Nucleus accumbens (tissue), 56 donors: ENCODE measurements at regions not wholly inside any gene's neighbourhood (a gene's known extent, or its start where the extent isn't known, plus 50 kb on each side); places are given as distances from the start of the nearest gene placed in this dataset.

Experiments
- DNase-seq, 56 donors: peaks; one replicate each; lab custom pipeline; 2025; lab: John Stamatoyannopoulos, UW

DNA sequence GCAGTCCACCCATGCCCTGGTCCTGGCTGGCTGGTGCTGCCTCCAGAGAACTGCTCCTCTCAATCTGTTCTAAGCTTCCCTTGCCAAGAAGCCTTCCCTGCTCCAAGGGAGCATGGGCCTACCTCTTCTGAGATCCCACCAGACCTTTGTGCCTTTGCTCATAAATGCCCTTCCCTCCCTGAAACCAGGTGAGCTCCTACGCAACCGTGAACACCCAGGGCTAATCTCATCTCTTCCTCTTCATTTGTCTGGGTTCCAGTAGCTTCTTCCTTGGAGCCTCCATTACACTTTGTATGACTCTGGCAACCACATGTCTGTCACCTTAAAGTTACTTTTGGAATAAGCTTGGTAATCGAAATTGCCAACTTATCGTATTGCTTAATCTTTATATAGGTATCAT lies 270.6 kb downstream of the PBX3 start:
- no peak for DNase-seq

DNA sequence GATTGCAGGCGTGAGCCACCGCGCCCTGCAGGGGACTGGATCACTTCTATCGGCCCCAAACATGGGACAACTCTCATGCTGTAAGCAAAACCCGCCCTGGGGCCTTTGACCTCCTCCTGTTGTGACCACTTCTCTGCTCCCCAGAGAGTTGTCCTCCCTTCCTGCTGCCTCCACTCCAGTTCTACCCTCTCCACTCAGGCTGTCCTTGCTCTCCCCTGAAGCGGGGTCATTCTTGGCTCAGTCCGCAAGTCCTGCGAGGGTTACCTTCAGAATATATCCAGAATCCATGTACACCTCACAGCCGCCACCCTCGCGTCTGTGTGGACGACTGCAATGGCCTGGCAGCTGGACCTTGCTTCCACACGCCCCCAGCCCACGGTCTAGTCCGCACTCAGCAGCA lies 273.7 kb downstream of the PBX3 start:
- DNase-seq = no peak

- no peak for DNase-seq
These were observed 276.8 kb downstream of the PBX3 start for GRCh38 chr9:126023962-126024361.

DNA sequence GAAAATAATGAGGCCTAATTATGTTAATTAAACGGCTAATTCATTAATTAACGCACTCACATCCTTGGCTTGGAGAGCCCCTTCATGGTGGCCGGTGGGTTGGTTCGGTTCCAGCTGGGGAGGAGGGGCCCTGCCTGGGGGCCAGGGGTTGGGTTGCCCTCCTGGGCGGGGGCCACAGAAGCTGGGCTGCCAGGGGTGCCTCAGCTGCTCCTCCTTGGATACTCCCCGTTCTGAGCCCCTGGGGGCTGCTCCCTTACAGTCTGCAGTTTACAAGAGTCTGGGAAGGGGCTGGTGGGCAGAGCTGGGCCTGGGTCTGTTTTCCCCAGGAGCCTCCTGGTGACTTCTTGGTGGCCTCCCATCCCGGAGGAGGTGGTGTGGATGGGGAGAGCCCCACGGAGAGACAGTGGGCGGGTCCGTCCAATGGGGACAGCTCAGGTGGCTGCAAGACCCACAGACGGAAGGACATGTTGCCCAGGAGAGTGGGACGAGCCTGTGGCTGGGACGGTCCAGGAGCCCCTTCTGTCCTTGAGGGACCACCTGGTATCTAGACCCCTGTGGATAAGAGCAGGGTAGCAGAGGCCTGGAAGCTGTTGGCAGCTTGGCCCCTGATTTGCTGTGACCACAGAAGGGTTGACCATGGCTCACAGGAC lies 277.5 kb downstream of the PBX3 start:
- no peak for DNase-seq

DNA sequence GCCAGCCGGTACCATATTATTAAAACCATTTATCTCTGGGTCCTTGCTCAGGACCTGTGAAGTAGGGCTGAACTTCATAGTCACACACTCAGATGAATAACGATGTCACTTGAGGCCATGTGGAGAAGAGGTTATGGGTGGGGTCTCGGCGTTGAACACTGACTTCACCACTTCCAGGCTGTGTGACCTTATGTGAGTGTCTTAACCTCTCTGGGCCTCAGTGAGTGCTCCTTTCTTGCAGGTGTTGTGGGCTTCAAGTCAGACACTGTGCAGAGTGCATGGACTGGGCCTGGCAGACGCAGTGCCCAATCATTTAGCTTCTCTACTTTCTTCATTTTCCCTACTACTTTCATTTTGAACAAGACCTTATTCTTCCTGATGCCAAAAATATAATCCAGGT lies 278.8 kb downstream of the PBX3 start:
- no peak for DNase-seq

GRCh38 chr9:126027566-126027965 lies 280.4 kb downstream of the PBX3 start:
- no peak for DNase-seq

GRCh38 chr9:126028746-126029145 lies 281.6 kb downstream of the PBX3 start:
- no peak for DNase-seq

DNA sequence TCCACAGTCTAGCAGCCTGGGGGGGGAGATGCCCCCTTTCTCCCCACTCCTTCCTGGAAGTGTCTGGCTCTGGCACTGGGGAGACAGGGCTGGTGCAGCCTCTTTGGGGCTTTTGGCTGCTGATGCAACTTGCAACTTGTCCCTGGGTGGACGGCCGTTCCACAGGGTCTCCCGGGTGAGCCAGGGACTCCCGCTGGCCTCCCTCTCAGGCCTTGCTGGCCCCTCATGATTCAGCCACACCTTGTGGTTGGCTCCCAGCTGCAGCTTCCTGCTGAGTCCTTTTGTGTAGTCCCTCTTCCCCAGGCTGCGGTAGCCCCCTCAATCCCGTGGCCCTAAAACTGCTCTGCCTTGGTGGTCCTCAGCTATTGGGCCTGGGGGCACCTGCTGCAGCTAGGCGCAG lies 283.5 kb downstream of the PBX3 start:
- no peak for DNase-seq

- DNase-seq = no peak
These were observed 283.9 kb downstream of the PBX3 start for GRCh38 chr9:126031116-126031515.

GRCh38 chr9:126032135-126032534 lies 285.0 kb downstream of the PBX3 start:
- DNase-seq = no peak

- DNase-seq = no peak
These were observed 286.1 kb downstream of the PBX3 start for GRCh38 chr9:126033318-126033717.

DNA sequence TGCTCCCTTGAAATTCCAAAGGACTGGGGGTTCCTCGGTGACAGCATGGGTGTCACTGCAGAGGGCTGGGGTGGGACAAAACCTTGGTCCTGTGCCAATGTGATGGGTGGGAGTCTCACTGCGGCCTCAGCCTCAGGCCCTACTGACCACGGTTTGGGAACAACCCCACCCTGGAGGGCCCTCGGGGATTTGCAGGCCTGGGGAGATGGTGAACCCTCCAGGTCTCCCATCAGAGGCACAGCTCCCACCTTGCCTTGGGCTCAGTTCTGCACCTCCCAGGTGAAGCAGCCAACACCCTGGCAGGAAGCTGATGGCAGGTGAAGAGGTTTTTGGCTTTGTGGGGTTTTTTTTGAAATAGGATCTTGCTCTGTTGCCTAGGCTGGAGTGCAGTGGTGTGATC lies 286.8 kb downstream of the PBX3 start:
- no peak for DNase-seq

DNA sequence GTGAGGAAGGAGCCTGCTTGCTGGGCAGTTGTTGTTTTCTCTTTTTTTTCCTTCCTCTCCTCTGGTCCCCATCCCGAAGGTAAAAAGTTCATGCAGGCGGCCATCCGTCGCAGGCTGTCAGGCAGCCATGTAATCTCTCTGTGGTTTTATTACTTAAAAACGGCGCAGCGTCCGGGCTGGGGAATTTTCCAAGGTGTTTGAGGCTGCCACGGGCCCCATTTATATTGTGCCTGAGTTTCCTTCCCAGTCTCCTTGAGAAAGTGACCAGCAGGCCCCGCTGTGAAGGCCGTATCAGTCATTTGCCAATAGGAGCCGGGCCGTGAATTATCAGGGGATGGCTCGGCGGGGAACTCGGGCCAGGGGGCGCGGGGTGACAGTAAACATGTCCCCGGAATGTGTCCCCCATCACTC lies 289.7 kb downstream of the PBX3 start:
- DNase-seq = no peak

DNA sequence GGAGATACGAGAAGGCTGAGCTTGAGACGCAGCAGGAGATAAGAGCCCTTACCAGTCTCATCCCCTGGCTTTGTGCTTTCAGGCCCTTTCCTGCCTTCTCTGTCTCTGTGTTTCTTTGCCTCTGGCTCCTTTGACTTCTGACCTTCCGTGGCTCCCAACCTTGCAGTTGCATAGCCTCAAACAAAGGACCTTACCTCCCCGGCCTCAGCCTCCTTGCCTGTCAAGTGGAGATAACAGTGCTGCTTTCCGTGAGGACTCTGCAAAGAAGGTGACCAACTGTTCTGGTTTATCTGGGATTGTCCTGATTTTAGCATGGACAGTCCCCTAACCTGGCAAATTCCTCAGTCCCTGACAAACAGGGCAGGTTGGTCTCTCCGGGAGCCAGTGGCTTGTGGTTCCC lies 287.8 kb upstream of the MVB12B start:
- no peak for DNase-seq

GRCh38 chr9:126043681-126044080 lies 282.9 kb upstream of the MVB12B start:
- DNase-seq = no peak

GRCh38 chr9:126049088-126049487 lies 277.5 kb upstream of the MVB12B start:
- no peak for DNase-seq

DNA sequence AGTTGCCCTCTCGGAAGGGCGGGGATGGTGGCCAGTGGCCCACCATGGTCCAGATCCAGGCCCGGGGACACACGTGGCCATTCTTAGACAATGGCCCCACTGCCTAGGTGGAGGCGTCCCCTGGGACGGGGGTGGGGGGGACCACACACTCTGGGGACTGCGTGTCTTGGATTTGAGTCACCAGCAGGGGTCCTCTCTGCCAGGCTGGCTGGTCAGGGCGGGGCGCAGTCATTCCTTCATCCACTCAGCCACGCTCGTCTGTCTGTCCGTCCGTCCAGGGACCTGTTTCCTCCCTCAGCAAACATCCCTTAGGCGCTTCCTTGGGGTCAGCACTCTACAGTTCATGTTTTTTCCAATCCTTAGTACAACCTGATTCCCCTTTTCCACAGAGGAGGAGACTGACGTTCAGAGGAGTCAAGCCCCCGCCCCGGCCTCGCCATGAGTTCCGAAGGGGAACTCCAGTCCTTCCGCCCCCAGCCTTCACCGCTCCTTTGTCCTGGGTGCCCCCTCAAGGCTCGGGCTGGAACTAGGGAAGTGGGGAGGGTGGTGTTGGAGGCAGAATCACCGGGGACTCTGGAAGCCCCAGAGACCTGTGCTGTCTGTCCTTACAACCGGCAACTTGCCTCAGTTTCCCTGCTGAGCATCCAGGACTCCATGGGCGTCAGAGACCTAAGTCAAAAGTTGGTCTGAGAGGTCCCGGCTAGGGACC lies 276.6 kb upstream of the MVB12B start:
- DNase-seq = no peak

DNA sequence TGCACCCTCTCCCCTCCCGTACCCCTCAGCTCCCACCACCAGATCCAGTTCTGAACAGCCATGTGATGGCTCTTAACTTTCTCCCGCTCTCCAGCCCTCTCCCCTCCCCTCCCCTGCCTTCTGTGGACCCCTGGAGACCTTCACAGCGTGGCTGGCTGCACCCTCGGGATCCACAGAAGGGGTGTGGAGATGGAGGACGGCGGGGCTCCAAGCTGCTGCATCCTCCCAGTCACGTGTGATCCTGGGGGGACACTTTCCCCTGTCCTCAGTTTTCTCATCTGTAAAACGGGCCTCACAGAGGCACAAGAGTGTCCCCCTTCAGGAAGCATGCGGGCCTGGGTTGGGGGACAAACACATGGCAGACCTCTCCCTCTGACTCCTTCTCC lies 276.0 kb upstream of the MVB12B start:
- DNase-seq = no peak

DNA sequence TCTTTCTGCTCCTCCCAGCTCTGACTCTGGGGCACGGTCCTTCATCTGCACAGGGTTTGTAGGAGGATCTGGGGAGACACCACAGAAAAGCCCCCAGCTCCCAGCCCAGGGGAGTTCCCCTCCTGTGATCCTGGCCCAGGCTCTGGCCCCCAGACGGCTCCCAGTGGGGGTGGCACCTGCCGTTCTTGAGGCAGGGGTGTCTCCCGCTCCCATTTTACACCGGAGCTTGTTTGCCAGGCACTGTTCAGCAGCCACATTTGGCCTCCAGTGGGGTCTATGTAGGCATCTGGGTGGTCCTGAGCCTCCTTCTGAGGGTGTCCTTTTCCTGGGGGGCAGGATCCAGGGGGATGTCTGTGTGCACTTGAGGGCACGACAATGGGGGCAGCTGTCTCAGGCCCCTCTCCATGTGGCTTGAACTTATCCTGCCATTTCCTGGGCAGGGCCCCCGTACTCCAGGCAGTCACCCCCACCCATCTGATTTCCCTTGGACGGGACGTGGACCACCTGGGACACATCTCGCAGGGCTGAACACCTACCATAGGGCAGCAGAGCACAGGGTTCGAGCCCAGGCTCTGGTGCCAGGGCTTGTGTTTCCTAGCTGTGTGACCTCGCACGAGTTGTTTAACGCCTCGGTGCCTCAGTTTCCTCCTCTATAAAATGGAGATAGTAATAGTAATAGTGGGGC lies 275.0 kb upstream of the MVB12B start:
- DNase-seq = no peak

- peak in 3 of 56 donors; percentile 7 to 13 (median 7) for DNase-seq
These were observed 273.8 kb upstream of the MVB12B start for GRCh38 chr9:126052791-126053190.

DNA sequence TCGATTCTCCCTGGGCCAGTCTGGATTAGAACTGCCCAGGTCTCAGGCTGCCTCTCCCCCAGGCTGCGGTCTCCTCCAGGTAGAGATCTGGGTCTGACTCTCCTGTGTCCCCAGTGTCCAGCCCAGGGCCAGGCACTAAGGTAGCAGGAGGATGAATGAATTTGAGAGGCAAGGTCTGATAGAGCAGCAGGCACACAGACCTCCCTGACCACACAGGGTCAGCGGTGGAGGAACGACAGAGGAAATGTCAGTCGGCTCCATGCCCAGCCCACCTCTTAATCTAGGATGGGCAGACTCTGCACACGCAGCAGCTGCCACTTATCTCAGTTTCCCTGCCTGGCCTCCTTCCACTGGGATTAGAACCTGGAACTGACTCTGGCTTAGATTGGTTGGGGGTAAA lies 272.7 kb upstream of the MVB12B start:
- no peak for DNase-seq

DNA sequence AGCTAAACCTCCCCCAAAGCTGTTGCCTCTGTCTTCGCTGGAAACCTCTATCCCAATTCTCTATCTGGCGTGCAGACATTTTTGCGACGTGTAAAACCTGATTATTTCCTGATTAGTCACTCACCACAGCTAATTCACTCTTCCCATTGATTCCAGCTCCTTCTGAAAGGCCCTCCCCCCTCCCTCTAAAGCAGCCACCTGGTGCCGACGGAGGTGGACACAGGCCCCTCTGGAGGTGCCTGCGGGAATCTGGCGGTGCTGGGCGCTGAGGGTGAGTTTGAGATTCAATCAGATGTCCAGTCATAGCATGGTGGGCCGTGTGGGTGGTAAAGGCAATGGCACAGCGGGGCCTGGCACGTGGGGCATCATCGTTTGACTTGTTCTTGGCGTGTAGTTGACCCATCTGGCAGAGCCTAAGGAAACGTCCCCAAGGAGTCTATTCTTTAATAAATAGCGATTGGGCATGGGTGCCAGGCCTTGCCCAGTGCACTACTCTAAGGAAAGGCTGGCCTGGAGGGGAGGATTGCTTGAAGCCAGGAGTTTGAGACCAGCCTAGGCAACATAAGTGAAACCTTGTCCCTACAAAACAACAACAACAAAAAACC lies 271.1 kb upstream of the MVB12B start:
- DNase-seq = no peak
